Vagina (tissue), 2 donors: ENCODE measurements at regions not wholly inside any gene's neighbourhood (a gene's known extent, or its start where the extent isn't known, plus 50 kb on each side); places are given as distances from the start of the nearest gene placed in this dataset.

Experiments
- DNase-seq, 2 donors: peaks; one replicate each; pipeline ENCODE4 v3.0.0-alpha.2; 2017; ENCODE audit errors: extremely low spot score in 2 of 2
- H3K27ac ChIP-seq: fragments of 200-600 bp; sonication (generic); one replicate; pipeline ENCODE4 v1.5.1; 2019
- H3K27me3 ChIP-seq: fragments of 200-600 bp; sonication (generic); one replicate; pipeline ENCODE4 v1.5.1; 2019
- H3K36me3 ChIP-seq, 2 donors: fragments of 200-600 bp; sonication (generic); one replicate each; pipeline ENCODE4 v1.5.1; 2017 to 2019
- H3K4me1 ChIP-seq: fragments of 200-600 bp; sonication (generic); one replicate; pipeline ENCODE4 v1.5.1; 2019
- H3K4me3 ChIP-seq, 2 donors: fragments of 200-600 bp; sonication (generic); 1 replicate in 1 of 2; 2 replicates in 1 of 2; pipeline ENCODE4 v1.5.1; 2016 to 2019
- H3K9me3 ChIP-seq: fragments of 200-600 bp; sonication (generic); one replicate; pipeline ENCODE4 v1.5.1; 2019
- CTCF ChIP-seq, 3 experiments: fragments of 450-650 bp in 2 of 3; fragments of 200-600 bp in 1 of 3; sonication (generic) in 1 of 3; IDR thresholded peaks; one replicate each; pipeline ENCODE4 v1.5.1; 2017 to 2019; ENCODE audit warnings: antibody characterized with exemption in 3 of 3, mild to moderate bottlenecking in 2 of 3, moderate library complexity in 2 of 3
- POLR2A ChIP-seq, 2 donors: fragments of 450-650 bp; IDR thresholded peaks; one replicate each; pipeline ENCODE4 v1.6.1; 2017; ENCODE audit warnings: antibody characterized with exemption in 2 of 2, mild to moderate bottlenecking in 2 of 2, moderate library complexity in 2 of 2
- POLR2AphosphoS5 ChIP-seq, 2 donors: sonication (generic); formaldehyde crosslinking; IDR thresholded peaks; one replicate each; pipeline ENCODE4 v1.9.0; 2017; ENCODE audit warnings: antibody characterized with exemption in 2 of 2, mild to moderate bottlenecking in 2 of 2, low read depth in 1 of 2; ENCODE audit not compliant: insufficient read depth in 1 of 2
- intact Hi-C: fragments of 100-400 bp; cut with DNase I; formaldehyde crosslinking; loops from one replicate; pipeline ENCODE4 v1.15.1; 2023

- no peaks in the 10 kb centered on the region for H3K9me3 ChIP-seq
- no peak for DNase-seq
Observed at GRCh38 chr1:55337801-55338447, 122.8 kb upstream of the USP24 start.

GRCh38 chr1:55334797-55335196, 119.6 kb upstream of the USP24 start:
- H3K27ac ChIP-seq: no peak overlapping the region
- H3K36me3 ChIP-seq: no peaks in the 10 kb centered on the region
- H3K27me3 ChIP-seq: no peaks in the 10 kb centered on the region
- TF ChIP-seq POLR2A (IDR thresholded peaks at IDR 0.05) (no peak), POLR2AphosphoS5 (IDR thresholded peaks at IDR 0.05; ENCODE audit: insufficient read depth in 1 of 2, low read depth in 1 of 2) (no peak), CTCF (IDR thresholded peaks at IDR 0.05) (no peak)
- intact Hi-C loops: no loop called here
- H3K4me1 ChIP-seq: no peaks in the 10 kb centered on the region
- no peaks in the 10 kb centered on the region for H3K9me3 ChIP-seq
- DNase-seq: no peak
- no peak overlapping the region for H3K4me3 ChIP-seq

More at GRCh38 chr1:55337801-55338447, 122.8 kb upstream of the USP24 start:
- no peaks in the 10 kb centered on the region for H3K36me3 ChIP-seq
- peak in 1 of 3 experiments; percentile 19 for TF ChIP-seq CTCF (IDR thresholded peaks at IDR 0.05)
- TF ChIP-seq POLR2A (IDR thresholded peaks at IDR 0.05): no peak
- TF ChIP-seq POLR2AphosphoS5 (IDR thresholded peaks at IDR 0.05; ENCODE audit: insufficient read depth in 1 of 2, low read depth in 1 of 2): no peak
- H3K27ac ChIP-seq: no peak overlapping the region
- H3K4me1 ChIP-seq: no peaks in the 10 kb centered on the region
- intact Hi-C loops: no loop called here
- H3K4me3 ChIP-seq: no peak overlapping the region
- no peaks in the 10 kb centered on the region for H3K27me3 ChIP-seq

- no peak overlapping the region for H3K27ac ChIP-seq
- DNase-seq: no peak
- TF ChIP-seq CTCF (IDR thresholded peaks at IDR 0.05) (no peak), POLR2A (IDR thresholded peaks at IDR 0.05) (no peak), POLR2AphosphoS5 (IDR thresholded peaks at IDR 0.05; ENCODE audit: insufficient read depth in 1 of 2, low read depth in 1 of 2) (no peak)
- no peak overlapping the region for H3K4me3 ChIP-seq
- H3K36me3 ChIP-seq: no peaks in the 10 kb centered on the region
- H3K4me1 ChIP-seq: no peaks in the 10 kb centered on the region
- H3K9me3 ChIP-seq: no peaks in the 10 kb centered on the region
- H3K27me3 ChIP-seq: no peaks in the 10 kb centered on the region
- intact Hi-C loops: no loop called here
Observed at GRCh38 chr1:55334160-55334559, 119.0 kb upstream of the USP24 start.

- Histone ChIP-seq H3K9me3 (no peaks in the 10 kb centered on the region), H3K4me1 (no peaks in the 10 kb centered on the region), H3K27ac (no peak overlapping the region), H3K27me3 (no peaks in the 10 kb centered on the region), H3K4me3 (no peak overlapping the region), H3K36me3 (no peaks in the 10 kb centered on the region)
- intact Hi-C loops: no loop called here
- no peak for DNase-seq
- TF ChIP-seq CTCF (IDR thresholded peaks at IDR 0.05) (no peak), POLR2A (IDR thresholded peaks at IDR 0.05) (no peak)
Observed at GRCh38 chr1:55333461-55333860, 118.3 kb upstream of the USP24 start.

- TF ChIP-seq POLR2A (IDR thresholded peaks at IDR 0.05) (no peak), CTCF (IDR thresholded peaks at IDR 0.05) (no peak), POLR2AphosphoS5 (IDR thresholded peaks at IDR 0.05; ENCODE audit: insufficient read depth in 1 of 2, low read depth in 1 of 2) (no peak)
- intact Hi-C loops: no loop called here
Observed at GRCh38 chr1:55331351-55331750, 116.2 kb upstream of the USP24 start.

More at GRCh38 chr1:55331351-55331750, 116.2 kb upstream of the USP24 start:
- no peak overlapping the region for H3K4me3 ChIP-seq
- no peaks in the 10 kb centered on the region for H3K36me3 ChIP-seq
- peak in 1 of 2 donors; percentile 9 for DNase-seq
- H3K9me3 ChIP-seq: no peaks in the 10 kb centered on the region
- no peaks in the 10 kb centered on the region for H3K4me1 ChIP-seq
- no peaks in the 10 kb centered on the region for H3K27me3 ChIP-seq
- H3K27ac ChIP-seq: no peak overlapping the region
